Activated naive CD8-positive, alpha-beta T cell treated with anti-CD3 and anti-CD28 coated beads, Interleukin-2, amount 50 U/mL, for 16 hours (primary cell): ENCODE measurements at regions not wholly inside any gene's neighbourhood (a gene's known extent, or its start where the extent isn't known, plus 50 kb on each side); places are given as distances from the start of the nearest gene placed in this dataset.

Source experiments
- DNase-seq: peaks from one replicate; pipeline ENCODE4 v3.0.0-alpha.2; 2020; ENCODE audit warnings: low read depth, low spot score

DNA sequence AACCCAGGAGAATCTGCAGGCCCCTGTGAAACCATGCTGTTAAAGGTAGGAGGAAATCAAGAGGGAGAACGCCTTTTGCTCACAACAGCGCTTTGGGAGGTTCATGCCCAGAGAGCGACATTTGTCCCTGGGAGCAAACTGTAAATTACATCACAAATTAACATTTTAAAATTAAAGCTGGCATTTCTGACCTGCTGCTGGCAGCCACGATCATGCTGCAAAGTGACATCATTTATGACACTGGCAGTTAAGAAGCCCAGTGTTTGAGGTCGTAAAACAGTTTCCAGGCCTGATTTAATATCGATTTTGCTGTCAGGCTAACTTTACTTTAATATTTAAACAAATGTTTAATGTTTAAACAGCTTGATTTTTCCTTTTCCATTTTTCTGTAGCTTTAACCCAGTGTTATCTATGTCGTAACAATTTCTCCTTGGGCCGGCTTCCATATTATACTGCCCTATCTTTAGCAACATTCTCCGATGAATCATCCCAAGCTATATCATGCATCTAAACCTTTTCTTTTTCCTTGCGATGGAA, 86.5 kb upstream of the NPVF start:
- DNase-seq = no peak

GRCh38 chr7:25316366-25316765, 88.1 kb upstream of the NPVF start:
- DNase-seq = no peak

- no peak for DNase-seq
These were observed 89.8 kb upstream of the NPVF start for GRCh38 chr7:25318047-25318446.

GRCh38 chr7:25319707-25320106, 91.4 kb upstream of the NPVF start:
- no peak for DNase-seq

DNA sequence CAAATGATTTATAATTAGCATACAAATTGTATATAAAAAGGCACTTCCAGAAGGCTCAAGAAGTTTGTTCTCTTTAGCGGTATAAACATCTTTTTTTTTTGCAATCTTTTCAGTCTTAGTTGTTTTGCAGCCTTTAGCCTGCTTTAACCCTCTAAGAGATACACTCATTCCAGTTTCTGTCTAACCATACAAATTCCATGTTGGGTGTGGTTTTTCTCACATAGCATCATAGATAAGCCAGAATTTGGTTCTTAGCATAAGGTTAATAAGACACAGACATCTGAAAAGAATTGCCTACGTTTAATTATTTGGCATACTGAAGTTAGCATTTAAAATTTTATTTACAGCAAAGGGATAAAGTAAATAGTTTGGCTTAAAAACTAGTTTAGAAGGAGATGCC, 92.5 kb upstream of the NPVF start:
- no peak for DNase-seq

GRCh38 chr7:25321424-25321823, 93.1 kb upstream of the NPVF start:
- no peak for DNase-seq

- no peak for DNase-seq
These were observed 94.2 kb upstream of the NPVF start for GRCh38 chr7:25322473-25322872.

- DNase-seq = no peak
These were observed 97.0 kb upstream of the NPVF start for GRCh38 chr7:25325186-25325757.

GRCh38 chr7:25326501-25327156, 98.3 kb upstream of the NPVF start:
- DNase-seq = no peak

- no peak for DNase-seq
These were observed 101.5 kb upstream of the NPVF start for GRCh38 chr7:25329815-25330214.

DNA sequence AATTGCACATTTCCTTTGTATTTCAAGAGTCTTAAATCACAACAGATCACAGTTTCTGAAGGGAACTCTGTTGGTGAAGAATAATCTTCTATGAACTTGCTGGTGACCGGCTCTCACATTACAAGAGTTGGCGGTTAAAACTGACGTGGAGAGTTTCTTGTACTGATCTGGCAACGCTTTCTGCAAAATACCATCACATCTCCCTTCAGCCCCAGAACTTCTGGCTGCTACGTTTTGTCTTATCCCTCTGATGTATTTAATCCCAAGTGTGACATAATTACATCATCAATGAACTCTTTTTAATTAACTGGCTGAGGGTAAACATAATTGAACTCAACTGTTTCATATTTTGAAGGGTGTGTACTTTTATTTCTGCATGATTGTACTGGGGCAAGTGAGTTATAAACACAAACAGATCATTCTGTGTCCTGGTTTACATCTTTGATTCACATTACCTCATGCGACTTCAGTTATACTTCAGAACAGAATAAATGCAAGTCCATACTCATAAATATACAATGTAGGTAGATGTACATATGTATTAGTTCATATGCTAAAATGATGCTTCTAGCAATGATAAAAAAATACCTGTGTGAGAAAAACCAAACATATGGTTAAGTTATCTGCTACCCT, 105.1 kb upstream of the NPVF start:
- no peak for DNase-seq

GRCh38 chr7:25347360-25348066, 119.2 kb upstream of the NPVF start:
- no peak for DNase-seq

DNA sequence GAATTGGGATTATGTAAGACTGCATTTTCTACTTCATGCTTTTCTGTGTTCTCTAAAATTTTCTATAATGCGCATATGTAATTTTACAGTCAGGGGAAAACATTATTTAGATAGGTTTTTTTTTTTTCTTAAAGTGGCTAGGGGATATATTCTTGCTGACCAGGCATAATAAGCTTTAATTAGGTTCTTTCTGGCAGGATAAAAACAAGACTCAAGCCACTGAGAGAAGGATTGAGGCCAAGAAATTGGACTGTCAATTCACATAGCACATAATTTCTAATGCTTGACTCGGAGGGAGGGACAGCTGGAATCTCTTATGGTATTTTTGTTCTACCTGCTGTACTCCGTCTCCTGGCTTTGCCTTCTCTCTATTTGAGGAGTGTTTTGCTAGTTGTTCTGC, 119.8 kb upstream of the NPVF start:
- DNase-seq = no peak

- DNase-seq = no peak
These were observed 121.2 kb upstream of the NPVF start for GRCh38 chr7:25349283-25350017.

- no peak for DNase-seq
These were observed 121.8 kb upstream of the NPVF start for GRCh38 chr7:25350041-25350440.

- DNase-seq = no peak
These were observed 123.5 kb upstream of the NPVF start for GRCh38 chr7:25351761-25352160.

- DNase-seq = no peak
These were observed 124.9 kb upstream of the NPVF start for GRCh38 chr7:25353196-25353595.

GRCh38 chr7:25353732-25354131, 125.4 kb upstream of the NPVF start:
- DNase-seq = no peak

DNA sequence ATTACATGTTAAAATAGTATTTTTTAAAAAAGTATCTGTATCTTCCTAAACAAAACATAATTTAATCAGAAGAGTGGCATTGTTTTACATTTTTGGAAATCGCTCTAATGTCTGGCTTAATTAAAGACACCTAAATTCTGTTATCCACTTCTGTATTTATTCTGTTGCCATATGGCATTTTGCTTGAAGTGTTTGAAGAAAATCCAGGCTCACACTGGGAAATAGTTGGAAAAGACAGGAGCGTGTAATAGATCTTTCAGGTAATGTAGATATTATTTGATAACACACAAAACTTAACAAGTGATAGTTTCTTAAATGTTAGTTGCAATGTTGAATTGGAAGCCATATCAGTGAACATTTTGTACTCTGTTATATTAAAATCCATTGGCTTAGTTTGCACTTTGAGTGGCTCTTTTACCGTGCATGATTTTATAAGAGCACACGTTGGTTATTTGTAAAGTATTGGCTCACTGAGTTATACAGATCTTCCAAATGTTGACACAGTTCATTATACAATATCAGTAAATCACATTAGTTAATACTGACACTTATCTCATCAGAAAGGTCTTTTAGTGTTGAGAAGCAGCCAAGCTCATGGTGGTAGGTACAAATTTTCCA, 128.4 kb upstream of the NPVF start:
- no peak for DNase-seq

DNA sequence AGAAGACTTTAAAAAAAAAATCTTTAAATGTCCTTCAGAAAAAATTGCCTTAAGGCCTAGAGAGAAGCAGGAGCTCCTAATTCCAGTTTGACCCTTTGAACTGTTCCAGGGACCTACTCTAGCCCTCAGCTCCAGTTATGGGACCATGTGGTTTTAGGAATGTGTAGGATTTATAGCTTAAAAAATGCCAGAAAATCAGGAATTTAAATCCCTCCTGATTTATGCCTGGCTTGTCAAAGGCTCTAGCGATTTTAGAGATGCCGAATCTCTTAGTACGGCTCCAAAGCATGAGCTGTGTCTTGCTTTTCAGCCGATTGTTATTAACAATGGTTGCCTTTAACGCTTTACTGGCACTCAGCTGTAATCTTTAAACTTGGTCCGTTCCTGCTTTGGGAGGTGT, 130.6 kb upstream of the NPVF start:
- DNase-seq = no peak

- DNase-seq = no peak
These were observed 131.3 kb upstream of the NPVF start for GRCh38 chr7:25359471-25360059.
